Activated CD4-positive, CD25-positive, alpha-beta regulatory T cell treated with anti-CD3 and anti-CD28 coated beads, Interleukin-2, amount 50 U/mL, for 16 hours (primary cell): ENCODE measurements at regions not wholly inside any gene's neighbourhood (a gene's known extent, or its start where the extent isn't known, plus 50 kb on each side); places are given as distances from the start of the nearest gene placed in this dataset.
"Not testable (repeated sequence)": the region's sequence is repeated elsewhere in the genome, so short reads cannot be mapped to it uniquely, and the experiment has no call there.

Experiments
- DNase-seq: peaks from one replicate; pipeline ENCODE4 v3.0.0-alpha.2; 2020; ENCODE audit warnings: low read depth, low spot score

GRCh38 chr3:94323596-94323995 is 260.7 kb downstream of the NSUN3 start:
- no peak for DNase-seq

GRCh38 chr3:94331831-94332230 is 269.0 kb downstream of the NSUN3 start:
- no peak for DNase-seq

GRCh38 chr3:94336046-94336753 is 273.3 kb downstream of the NSUN3 start:
- DNase-seq = no peak

- no peak for DNase-seq
Measured at GRCh38 chr3:94345101-94345500, 282.2 kb downstream of the NSUN3 start.

- no peak for DNase-seq
Measured at GRCh38 chr3:94349310-94349878, 286.5 kb downstream of the NSUN3 start.

- DNase-seq = no peak
Measured at GRCh38 chr3:94356581-94356980, 293.7 kb downstream of the NSUN3 start.

- no peak for DNase-seq
Measured at GRCh38 chr3:94359996-94360395, 297.1 kb downstream of the NSUN3 start.

GRCh38 chr3:94360987-94361386 is 298.1 kb downstream of the NSUN3 start:
- DNase-seq = no peak

- no peak for DNase-seq
Measured at GRCh38 chr3:94362393-94362792, 299.5 kb downstream of the NSUN3 start.

- DNase-seq = no peak
Measured at GRCh38 chr3:94365006-94365405, 302.1 kb downstream of the NSUN3 start.

GRCh38 chr3:94372026-94372425 is 309.2 kb downstream of the NSUN3 start:
- DNase-seq = no peak

GRCh38 chr3:94373456-94373855 is 310.6 kb downstream of the NSUN3 start:
- DNase-seq = no peak

GRCh38 chr3:94374439-94375161 is 311.7 kb downstream of the NSUN3 start:
- DNase-seq = no peak

GRCh38 chr3:94377123-94377696 is 314.3 kb downstream of the NSUN3 start:
- DNase-seq = not testable (repeated sequence)

- not testable (repeated sequence) for DNase-seq
Measured at GRCh38 chr3:94377863-94378262, 315.0 kb downstream of the NSUN3 start.

GRCh38 chr3:94378322-94378721 is 315.5 kb downstream of the NSUN3 start:
- no peak for DNase-seq

GRCh38 chr3:94379264-94379663 is 316.4 kb downstream of the NSUN3 start:
- DNase-seq = no peak

- DNase-seq = no peak
Measured at GRCh38 chr3:94394885-94395284, 332.0 kb downstream of the NSUN3 start.

- DNase-seq = no peak
Measured at GRCh38 chr3:94395851-94396250, 333.0 kb downstream of the NSUN3 start.

- DNase-seq = no peak
Measured at GRCh38 chr3:94398036-94398435, 335.2 kb downstream of the NSUN3 start.

GRCh38 chr3:94401466-94401865 is 338.6 kb downstream of the NSUN3 start:
- DNase-seq = no peak

GRCh38 chr3:94402126-94402525 is 339.3 kb downstream of the NSUN3 start:
- DNase-seq = no peak
